ENCODE measurements at regions not wholly inside any gene's neighbourhood (a gene's known extent, or its start where the extent isn't known, plus 50 kb on each side); places are given as distances from the start of the nearest gene placed in this dataset.

- H3K27me3 Mint-ChIP-seq (ENCODE audit: insufficient read depth) = no peaks in the 10 kb centered on the region
- TF ChIP-seq, protein P1, sequence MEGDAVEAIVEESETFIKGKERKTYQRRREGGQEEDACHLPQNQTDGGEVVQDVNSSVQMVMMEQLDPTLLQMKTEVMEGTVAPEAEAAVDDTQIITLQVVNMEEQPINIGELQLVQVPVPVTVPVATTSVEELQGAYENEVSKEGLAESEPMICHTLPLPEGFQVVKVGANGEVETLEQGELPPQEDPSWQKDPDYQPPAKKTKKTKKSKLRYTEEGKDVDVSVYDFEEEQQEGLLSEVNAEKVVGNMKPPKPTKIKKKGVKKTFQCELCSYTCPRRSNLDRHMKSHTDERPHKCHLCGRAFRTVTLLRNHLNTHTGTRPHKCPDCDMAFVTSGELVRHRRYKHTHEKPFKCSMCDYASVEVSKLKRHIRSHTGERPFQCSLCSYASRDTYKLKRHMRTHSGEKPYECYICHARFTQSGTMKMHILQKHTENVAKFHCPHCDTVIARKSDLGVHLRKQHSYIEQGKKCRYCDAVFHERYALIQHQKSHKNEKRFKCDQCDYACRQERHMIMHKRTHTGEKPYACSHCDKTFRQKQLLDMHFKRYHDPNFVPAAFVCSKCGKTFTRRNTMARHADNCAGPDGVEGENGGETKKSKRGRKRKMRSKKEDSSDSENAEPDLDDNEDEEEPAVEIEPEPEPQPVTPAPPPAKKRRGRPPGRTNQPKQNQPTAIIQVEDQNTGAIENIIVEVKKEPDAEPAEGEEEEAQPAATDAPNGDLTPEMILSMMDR (IDR thresholded peaks at IDR 0.05) = no peak
- H3K4me1 Mint-ChIP-seq (ENCODE audit: low read depth) = no peaks in the 10 kb centered on the region
- no peak overlapping the region for H3K4me3 Mint-ChIP-seq
- no peaks in the 10 kb centered on the region for H3K36me3 Mint-ChIP-seq (ENCODE audit: low read depth)
- peaks cover 18% of the 10 kb centered on the region for H3K9me3 Mint-ChIP-seq
- H3K27ac Mint-ChIP-seq = no peak overlapping the region
- no peak for DNase-seq
Observed at GRCh38 chr10:23614483-23614882, 175.6 kb downstream of the OTUD1 start.

GRCh38 chr10:23630376-23630775 is 191.5 kb downstream of the OTUD1 start:
- Mint-ChIP-seq H3K27me3 (ENCODE audit: insufficient read depth) (no peaks in the 10 kb centered on the region), H3K4me1 (ENCODE audit: low read depth) (no peaks in the 10 kb centered on the region), H3K36me3 (ENCODE audit: low read depth) (no peaks in the 10 kb centered on the region), H3K27ac (no peak overlapping the region), H3K4me3 (no peak overlapping the region), H3K9me3 (peaks cover 42% of the 10 kb centered on the region)
- TF ChIP-seq, protein P1 (IDR thresholded peaks at IDR 0.05) = no peak
- DNase-seq = no peak

DNA sequence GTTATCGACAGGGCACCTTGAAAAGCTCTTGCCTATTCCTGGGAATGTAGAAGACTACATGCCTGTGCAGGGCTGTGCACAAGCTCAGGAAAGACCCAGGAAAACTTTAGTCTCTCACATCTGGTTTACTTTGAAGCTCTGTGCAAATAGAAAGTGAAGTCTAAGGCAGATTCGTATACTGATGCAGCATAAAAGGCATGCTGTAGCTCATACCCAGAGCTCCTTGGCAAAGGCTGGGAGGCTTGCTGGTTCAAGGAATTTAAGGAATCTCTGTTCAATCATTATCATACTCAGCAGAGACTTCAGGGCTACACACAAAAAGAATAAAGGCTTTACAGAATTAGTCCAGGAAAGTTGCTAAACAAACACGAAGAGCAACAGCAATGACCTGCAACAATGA is 192.0 kb downstream of the OTUD1 start:
- H3K27ac Mint-ChIP-seq = no peak overlapping the region
- H3K27me3 Mint-ChIP-seq (ENCODE audit: insufficient read depth) = no peaks in the 10 kb centered on the region
- peak; percentile 1 for DNase-seq

GRCh38 chr10:23643111-23643780 is 204.4 kb downstream of the OTUD1 start:
- Mint-ChIP-seq H3K4me1 (ENCODE audit: low read depth) (no peaks in the 10 kb centered on the region), H3K36me3 (ENCODE audit: low read depth) (no peaks in the 10 kb centered on the region; the same call in 1 of the 2 replicates), H3K27ac (no peak overlapping the region), H3K4me3 (no peak overlapping the region), H3K9me3 (peaks cover 30% of the 10 kb centered on the region), H3K27me3 (ENCODE audit: insufficient read depth) (no peaks in the 10 kb centered on the region)
- TF ChIP-seq, protein P1 (IDR thresholded peaks at IDR 0.05) = no peak
- DNase-seq = no peak

More for the DNA sequence above, 192.0 kb downstream of the OTUD1 start:
- peaks cover 42% of the 10 kb centered on the region for H3K9me3 Mint-ChIP-seq
- TF ChIP-seq, protein P1 (IDR thresholded peaks at IDR 0.05) = no peak
- no peaks in the 10 kb centered on the region for H3K36me3 Mint-ChIP-seq (ENCODE audit: low read depth)
- H3K4me1 Mint-ChIP-seq (ENCODE audit: low read depth) = no peaks in the 10 kb centered on the region
- H3K4me3 Mint-ChIP-seq = no peak overlapping the region

DNA sequence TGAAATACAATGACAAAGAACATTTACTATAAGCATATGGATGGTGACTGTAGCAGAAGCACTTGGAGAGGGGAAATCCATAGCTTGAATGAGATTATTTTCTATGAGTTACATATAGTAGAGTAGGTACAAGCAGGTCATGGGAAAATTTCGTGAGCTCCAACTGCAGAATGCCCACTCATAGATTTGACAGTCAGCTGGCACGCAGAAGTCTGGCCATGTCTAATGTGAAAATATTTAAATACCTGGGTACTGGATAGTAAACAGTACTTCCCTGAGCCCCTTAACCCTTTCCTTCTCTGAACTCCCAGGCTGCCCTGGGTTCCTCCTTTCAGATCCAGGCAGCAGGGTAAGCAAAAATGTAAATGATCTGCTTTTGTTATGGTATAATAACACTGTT is 209.7 kb downstream of the OTUD1 start:
- Mint-ChIP-seq H3K27ac (no peak overlapping the region), H3K4me1 (ENCODE audit: low read depth) (no peaks in the 10 kb centered on the region), H3K36me3 (ENCODE audit: low read depth) (no peaks in the 10 kb centered on the region; the same call in 1 of the 2 replicates), H3K4me3 (no peak overlapping the region), H3K27me3 (ENCODE audit: insufficient read depth) (no peaks in the 10 kb centered on the region), H3K9me3 (peaks cover 31% of the 10 kb centered on the region)
- no peak for DNase-seq
- TF ChIP-seq, protein P1 (IDR thresholded peaks at IDR 0.05) = no peak
